HG02759 (cell line): ENCODE measurements at regions not wholly inside any gene's neighbourhood (a gene's known extent, or its start where the extent isn't known, plus 50 kb on each side); places are given as distances from the start of the nearest gene placed in this dataset.

ENCODE experiments used
- ATAC-seq: cut with Tn5 transposase; IDR thresholded peaks from one replicate; pipeline ENCODE4 v1.9.1; 2021; ENCODE audit warnings: mild to moderate bottlenecking, moderate library complexity; ENCODE audit not compliant: unreplicated experiment

DNA sequence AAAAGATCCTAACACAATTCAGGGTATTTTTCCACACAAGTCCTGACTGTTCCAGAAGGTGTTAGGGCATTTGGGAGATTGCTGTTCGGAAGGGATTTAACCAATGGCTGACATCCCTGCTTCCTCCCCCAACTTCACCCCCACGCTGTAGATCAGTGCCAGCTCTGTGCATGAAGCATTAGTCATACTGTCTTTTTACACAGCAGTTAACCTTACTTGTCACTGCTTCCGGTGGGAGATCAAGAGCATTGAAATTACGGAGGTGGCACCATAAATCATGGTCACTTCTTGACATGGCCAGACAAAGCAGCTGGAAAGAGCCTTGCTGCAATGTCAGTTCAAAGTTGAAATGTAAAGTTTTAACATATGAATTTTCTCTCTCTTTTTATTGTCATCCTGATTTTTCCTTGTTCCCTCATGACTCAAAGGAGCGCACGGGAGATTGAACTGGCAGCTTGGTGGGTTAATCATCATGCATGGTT lies 70.2 kb downstream of the HRH4 start:
- ATAC-seq = no peak

DNA sequence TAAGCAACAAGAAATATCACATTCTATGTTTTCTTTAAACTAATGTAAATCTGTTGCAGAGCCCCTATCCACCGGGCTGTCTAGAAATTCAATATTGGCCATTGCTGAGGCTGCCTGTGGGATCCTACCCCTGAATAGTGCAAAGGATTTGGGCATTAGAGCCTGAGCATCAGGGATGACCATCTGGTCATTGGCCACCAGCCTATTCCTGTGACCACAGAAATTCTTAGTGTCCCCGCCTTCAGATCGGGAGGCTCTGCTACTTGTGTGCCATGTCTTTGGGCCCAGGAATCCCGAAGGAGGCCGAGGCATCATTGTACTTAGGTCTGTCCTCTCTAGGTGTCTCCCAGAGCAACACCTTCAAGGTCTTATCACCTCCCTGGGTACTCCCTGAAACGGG lies 73.8 kb downstream of the HRH4 start:
- no peak for ATAC-seq

DNA sequence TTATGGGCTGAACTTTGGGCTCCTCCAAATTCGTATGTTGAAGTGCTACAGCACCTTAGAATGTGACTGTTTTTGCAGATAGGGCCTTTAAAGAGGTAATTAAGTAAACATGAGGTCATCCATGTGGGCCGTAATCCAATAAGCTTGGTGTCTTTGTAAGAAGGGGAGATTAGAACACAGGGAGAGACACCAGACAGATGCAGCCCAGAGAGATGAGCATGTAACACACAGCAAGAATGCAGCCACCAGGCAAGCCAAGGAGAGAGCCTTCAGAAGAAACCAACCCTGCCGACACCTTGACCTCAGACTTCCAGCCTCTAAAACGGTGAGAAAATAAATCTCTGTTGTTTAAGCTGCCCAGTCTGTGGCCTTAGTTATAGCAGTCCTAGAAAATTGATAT lies 74.3 kb downstream of the HRH4 start:
- no peak for ATAC-seq

DNA sequence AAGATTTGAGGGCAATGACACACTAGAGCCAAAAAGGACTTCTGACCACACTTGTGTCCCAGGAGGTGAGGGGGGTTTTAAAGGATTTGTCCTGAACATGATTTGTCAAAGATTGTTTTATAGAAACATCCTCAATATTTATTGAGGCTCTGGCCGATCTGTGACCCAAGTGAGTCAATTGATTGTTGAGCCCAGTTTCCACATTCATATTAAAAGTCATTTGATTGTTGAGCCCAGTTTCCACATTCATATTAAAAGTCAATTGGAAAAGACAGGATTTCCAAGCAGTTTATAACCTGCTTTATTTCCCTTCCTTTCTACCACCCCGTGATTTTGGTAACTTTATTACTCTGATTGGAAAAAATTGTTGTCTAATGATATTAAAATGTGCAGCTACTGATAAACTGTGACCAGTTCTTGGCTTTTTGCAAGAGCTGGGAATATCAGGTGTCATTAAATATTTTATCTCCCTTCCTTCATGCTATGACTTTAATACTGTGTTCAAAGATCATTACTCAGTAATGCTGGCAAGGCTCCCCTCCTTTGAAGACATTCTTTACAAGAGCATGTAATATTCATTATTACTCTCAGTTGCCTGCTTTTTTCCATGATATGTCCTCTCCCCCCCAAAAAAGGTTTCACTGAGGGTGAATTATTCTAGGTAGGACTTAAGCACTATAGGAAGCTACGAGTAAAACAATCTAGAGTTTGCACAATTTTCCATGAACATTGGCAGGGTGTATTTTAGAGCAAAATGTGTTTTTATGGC lies 75.3 kb downstream of the HRH4 start:
- no peak for ATAC-seq

DNA sequence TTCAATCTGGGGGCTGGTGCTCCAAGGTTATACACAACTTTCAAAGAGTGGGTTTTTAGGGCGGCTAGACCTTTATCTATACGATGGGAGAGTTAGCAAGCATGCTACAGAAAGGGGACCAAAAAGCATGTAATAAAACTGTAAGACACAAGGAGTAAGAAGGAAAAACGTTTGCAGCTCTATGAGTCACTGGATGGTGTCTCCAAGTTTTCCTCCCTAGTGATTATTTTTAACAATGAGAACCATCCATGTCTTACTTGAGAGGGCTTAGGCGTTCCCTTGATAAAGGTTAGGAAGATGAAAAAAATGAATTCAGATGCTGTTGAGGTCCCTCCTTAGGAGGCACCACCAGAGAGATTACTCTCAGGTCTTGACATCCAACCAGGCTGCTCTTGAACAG lies 75.9 kb downstream of the HRH4 start:
- no peak for ATAC-seq

DNA sequence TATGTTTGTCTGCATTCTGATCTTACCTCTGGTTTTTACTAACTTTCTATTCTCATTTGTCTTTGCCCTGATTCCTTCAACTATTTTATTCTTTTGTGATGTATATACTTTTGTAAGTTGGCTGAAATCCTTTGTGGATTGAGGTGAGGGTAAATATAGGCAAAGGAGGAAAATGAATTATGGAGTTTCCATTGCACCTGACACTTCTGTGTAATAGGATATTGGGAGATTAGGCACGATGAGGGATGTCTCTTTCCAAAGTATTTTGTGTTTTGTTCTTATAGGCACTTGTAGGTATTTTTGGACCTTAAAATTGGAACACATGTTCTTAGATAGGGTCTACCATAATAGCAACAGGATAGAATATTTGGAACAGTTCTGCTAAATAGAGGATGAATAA lies 76.4 kb downstream of the HRH4 start:
- ATAC-seq = no peak

DNA sequence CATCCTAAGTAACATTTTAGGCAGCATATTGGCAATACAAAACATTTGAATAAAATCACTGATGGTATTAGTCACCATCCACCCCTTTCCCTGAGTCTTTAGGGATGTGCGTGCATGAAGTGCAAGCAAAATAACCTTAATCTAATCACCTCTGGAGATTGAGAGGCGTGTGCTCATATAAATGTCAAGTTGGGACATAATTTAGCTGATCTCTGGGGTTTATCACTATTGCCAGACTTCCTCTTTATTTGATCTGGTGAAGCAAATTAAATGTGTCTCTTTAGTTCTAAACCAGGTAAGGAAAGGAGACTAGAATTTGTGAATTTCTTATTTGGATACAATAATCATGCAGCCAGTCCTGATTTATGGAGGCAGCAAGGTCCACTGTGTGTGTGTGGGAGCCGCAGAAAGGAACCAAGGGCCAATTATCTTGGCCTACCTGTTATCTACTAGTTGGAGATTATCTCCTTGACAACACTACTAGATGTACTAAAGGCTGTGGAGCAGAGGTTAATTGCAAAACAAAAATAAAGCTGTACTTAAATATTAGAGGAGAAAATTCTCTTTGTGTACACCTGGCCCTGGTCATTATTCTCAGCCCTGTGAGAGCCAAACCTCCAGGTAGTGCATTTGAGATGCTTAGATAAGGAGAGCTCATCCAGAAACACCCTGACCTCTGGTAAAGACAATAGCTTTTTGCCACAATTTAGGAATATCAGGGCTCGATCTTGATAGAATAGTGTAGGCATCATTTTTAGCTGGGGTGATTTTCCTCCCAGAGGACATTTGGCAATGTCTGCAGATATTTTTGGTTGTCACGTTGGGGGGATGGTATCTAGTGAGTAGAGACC lies 78.2 kb downstream of the HRH4 start:
- ATAC-seq = no peak

DNA sequence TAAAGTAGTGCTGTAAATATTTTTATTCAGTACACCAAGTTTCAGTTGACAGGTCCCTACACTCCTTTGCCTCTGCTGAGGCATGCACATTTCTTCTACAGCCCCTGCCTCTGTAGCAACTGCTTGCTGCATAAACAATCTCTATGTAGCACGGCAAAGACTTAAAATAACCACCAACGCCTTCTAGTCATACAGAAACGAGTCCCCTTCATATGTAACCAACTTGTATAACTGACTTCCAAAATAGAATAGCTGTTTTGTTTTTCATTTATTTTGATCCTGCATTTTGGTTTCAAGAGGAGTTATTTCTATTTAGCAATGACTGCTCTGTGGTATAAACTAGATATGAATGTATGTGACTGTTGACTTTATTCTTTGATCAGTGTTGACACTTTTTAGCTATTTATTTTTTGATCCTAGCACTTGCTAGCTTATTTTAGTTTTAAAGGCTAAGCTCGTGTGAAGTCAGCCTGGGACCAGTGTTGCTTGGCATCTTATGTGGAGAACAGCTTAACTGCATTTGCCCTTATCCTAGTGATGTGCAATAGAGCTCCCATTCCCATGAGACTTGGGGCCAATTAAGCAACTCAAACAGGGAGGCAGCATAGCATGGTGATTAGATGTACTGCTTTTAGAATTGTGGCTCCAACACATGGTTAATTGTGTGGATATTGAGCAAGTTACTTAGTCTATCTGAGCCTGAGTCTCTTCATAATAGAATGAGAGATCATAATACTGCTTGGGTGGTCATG lies 79.6 kb downstream of the HRH4 start:
- no peak for ATAC-seq

DNA sequence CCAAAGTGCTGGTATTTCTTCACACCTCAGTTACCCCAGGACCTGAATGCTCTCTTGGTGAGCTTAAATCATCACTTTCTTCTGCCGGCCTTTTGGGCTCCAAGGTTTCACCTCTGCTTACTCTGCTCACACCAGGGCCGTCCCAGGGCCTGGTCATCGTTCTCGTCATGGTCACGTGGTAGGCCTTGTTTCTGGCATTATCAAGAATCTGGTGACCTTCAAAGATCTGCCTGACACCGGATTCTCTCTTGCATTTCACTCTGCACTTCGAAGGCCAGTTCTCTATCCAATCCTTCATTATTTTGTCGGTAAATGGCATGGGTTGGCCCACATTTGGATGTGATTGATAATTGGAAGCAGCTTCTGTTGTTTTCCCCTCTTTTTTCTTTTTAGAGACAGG lies 80.5 kb downstream of the HRH4 start:
- no peak for ATAC-seq

DNA sequence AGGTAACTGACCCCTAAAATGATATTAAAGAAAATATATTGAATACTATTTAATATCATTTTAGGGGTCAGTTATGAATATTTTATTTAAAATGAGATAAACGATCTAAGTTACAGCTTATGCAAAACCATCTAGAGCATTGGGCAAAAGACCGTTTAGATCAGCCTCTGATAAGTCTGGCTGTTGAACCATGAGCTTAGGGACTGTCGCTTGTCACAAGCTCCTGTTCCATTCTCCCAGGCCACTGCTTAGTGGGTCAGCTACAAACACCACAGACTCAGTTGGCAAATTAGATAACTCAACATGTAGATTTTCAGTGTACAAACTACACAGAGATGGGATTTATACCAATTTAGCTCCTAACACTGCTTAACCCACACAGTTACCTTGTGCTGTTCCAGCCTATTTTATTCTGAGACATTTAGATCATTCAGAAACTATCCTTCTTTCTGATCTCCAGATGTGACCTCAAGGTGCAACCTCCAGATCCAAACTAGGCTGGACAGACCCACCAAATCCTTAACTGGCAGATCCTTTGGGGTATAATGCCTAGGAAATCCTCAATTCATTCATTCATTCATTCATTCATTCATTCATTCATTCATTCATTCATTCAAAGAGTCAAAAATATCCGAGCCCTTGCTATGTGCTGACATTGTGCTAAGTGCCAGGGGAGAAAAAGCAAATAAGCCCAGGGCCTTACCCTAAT lies 82.8 kb downstream of the HRH4 start:
- ATAC-seq = no peak

DNA sequence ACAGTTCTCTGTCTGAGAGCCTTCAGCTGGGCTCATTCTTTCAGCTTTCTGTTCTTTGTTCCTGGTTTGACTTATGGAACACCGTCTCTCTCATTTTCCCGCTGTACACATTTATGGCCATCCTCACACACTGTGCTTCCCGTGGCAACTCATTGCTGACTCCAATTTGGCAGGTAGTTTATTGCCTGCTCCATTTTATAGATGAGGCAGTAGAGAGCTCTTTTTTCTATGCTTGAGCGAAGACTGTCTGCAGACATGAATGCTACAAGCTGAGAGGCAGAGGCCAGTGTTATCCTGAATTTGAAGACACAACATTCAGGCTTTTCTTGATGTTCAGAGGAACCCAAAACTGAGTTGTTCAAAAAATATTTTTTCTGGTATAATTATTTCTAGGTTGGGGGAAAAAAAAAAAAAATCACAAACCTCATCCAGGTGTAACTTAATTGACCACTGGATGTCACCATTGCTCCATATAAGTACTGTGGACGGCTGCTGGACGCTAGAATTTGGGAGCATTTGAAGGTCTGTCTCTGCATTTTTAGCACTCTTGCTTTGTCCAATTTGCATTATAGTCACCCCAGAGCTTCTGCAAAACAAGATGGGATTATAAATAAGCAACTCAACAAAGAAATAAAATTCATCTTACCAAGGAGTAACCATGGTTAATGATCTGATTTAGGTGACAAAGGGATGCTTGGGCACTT lies 83.5 kb downstream of the HRH4 start:
- no peak for ATAC-seq

DNA sequence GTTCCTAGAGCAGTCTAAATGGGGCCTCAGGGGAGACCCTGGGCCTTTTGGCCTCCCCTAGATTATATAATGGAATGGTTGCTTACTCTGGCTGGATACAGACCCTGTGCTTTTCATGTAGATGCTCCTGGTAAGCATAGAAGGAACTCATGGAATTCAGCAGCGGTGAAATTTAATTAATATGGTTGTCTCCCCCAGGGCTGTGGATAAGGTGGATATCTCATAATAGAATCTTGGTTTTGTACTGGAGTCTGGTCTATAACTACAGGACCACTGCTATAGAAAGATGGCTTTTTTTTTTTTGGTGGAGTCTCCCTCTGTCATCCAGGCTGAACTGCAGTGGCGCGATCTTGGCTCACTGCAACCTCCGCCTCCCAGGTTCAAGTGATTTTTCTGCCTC lies 84.5 kb downstream of the HRH4 start:
- ATAC-seq = no peak

DNA sequence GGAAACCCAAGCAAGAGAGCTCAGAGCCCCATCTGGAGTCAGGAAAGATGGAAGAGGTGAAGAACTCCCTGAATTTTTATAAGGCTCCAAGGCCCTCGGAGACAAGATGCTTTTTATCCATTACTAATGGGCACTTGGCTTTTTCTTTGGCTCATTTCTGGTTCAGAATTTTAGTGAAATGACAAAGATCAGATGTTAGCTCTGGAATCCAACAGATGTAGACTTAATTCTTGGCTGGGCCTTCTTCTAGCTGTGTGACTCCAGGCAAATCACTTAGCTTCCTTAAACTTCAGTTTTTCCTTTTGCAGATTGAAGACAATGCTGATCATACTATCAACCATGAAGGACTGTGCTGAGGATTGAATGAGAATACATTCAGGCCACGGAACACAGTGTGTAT lies 85.2 kb downstream of the HRH4 start:
- no peak for ATAC-seq

DNA sequence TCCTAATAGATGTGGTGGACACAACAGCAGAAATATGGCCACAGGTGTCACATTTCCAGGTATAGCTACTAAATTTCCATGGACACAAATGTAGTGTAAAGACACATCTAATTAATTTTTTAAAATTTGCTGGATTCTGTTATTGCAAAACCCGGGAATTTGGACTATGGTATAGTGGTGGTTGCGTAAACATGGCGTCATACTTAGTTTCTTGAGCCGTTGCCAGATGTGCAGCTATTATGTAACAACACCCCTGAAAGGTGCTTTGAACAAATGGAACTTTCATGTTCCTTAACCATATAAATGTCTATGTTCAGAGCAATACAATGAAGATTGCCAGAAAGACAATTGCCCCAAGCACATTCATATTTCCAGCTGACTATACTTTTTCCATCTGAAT lies 85.9 kb downstream of the HRH4 start:
- ATAC-seq = no peak

DNA sequence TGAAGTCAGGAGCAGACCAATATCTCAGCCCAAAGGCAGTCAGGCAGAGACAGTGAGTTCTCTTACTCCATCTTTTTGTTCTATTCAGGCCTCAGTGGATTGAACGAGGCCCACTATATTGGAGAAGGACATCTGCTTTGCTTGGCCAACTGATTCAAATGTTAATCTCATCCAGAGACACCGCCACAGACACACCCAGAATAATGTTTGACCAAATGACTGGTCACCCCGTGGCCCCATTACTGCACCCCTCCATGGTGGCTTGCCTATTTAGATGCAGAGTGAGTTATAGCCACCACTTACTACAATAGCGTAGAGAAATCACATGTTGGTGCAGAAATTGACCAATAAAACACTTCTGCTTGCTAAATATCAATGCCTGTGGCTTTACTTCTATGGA lies 88.1 kb downstream of the HRH4 start:
- no peak for ATAC-seq

DNA sequence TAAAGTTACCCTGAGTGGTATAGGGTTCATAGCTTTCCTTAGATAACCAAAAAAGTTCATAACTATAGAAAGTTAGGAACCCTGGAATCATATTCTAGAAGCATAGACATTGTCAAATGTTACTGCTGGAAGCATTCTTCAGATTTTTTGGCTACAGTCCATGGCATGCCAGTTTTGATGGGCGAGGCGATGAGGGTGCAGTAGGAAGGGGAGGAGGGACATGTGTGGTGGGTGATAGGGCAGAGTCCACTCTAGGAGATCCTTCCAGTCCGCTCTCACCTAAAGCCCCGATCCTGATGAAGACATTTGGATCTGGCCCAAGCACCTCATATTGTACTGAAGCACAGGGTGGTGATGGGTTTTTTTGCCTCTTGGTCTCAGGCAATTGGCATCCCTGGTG lies 91.8 kb downstream of the HRH4 start:
- no peak for ATAC-seq

DNA sequence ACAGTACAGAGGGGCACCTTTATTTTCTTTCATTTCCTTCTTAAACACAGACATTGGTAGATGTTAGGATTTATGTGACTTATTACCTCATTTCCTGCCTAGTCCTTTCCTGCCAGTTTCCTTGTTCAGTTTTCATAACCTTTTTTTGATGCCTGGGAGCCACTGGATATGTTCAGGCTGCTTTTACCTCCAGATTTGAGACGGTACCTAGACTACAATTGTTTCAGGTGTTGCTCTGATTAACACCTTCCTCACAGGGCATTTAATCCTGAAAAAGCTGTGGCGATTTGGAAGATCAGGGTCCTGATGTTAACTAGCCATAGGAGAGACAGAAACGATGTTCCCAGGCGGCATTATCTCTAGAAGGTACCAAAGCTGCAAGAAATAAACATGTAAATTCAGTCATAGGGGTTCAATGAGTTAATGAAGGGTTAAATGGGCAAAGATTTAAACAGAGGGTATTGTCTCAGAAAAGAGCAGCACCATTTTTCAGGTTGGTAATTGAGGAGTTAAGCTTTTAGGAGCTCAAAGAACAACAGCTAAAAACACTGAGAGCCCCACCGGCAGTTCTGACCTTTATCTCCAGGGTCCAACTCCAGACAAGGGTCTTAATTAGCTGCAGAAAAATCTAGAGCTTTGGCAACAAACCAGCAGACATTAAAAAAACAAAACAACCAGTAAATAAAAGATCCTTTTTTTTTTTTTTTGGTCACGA lies 93.3 kb downstream of the HRH4 start:
- ATAC-seq = no peak

DNA sequence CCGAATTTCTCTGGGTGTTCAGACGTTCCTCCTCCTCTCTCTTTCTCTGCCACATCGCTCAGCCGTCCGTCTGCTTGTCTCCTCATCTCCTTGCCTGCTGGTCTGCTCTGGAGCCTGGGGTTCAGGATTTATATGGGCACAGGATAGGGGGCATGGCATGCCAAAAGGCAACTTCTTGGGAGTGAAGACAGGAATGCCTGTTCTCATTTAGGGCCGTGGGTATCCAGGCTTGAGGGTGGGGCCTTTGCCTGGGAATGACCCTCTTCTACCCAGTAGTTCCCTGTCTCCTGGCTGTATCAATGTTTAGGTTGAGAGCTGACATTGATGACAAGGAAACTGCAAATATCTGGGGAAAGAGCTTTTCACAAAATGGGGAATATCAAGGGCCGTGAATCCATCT lies 98.0 kb downstream of the HRH4 start:
- ATAC-seq = no peak

DNA sequence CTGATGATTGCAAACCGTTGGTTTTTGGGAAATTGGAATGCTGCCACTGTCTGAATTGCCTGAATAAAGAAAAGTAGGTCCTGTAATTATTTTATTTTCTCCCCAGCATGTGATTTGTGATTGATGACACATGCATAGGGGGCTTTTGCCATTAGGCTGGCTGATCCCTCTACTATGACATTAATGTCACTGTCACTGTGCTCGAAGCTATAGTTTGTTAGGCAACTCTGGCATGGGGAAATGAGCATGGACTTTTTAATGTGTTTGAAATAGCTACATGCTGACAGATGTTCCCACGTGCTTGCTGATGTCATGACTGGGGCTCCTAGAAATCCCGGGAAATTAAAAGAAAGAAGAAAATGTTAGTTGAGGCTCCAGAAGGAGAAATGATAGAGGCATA lies 99.1 kb downstream of the HRH4 start:
- no peak for ATAC-seq

DNA sequence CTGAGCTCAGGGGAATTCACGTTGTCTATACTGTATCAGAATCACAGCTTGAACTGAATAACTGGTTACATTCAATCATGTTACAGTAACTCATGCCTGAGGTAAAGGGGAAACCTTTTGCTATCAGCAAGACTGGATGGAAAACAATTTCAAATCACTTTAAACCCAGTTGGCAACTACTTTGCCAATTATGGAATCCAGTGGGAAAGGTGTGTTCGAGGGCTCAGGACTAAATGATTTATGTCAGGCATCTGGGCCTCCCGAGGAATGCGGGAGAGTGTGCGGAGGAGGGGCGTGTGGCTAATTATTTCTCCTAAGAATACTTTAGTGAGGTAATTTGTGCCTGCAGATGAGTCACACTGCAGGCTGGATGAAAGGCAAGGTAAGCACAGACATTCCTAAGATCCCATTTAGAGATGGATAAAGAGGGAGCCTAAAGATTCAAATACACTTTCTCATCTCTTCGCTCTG lies 100.1 kb downstream of the HRH4 start:
- no peak for ATAC-seq
